H9 (cell line): ENCODE measurements at regions not wholly inside any gene's neighbourhood (a gene's known extent, or its start where the extent isn't known, plus 50 kb on each side); places are given as distances from the start of the nearest gene placed in this dataset.

Experiments used
- DNase-seq: peaks from one replicate; pipeline ENCODE4 v3.0.0-alpha.2; 2017
- H2AFZ ChIP-seq: one replicate; pipeline ENCODE4 v1.6.1; 2013; ENCODE audit warnings: mild to moderate bottlenecking, low read length, control low read depth, moderate library complexity
- H2AK5ac ChIP-seq: 2 replicates; pipeline ENCODE4 v1.6.1; 2013; ENCODE audit warnings: low read length, control low read depth, mixed read lengths; ENCODE audit not compliant: insufficient read length
- H2BK120ac ChIP-seq: one replicate; pipeline ENCODE4 v1.6.1; 2013; ENCODE audit warnings: low read depth, mild to moderate bottlenecking, low read length, control low read depth, inconsistent platforms; ENCODE audit not compliant: poor library complexity, severe bottlenecking
- H2BK12ac ChIP-seq: 2 replicates; pipeline ENCODE4 v1.6.1; 2013; ENCODE audit warnings: low read length, control low read depth, mixed read lengths, low read depth; ENCODE audit not compliant: insufficient read length
- H2BK15ac ChIP-seq: 2 replicates; pipeline ENCODE4 v1.6.1; 2013; ENCODE audit warnings: low read depth, low read length, control low read depth
- H2BK20ac ChIP-seq: one replicate; pipeline ENCODE4 v1.6.1; 2013; ENCODE audit warnings: low read depth, mild to moderate bottlenecking, low read length, control low read depth, inconsistent platforms; ENCODE audit not compliant: poor library complexity, severe bottlenecking
- H2BK5ac ChIP-seq: 2 replicates; pipeline ENCODE4 v1.6.1; 2013; ENCODE audit warnings: low read length, control low read depth, mixed read lengths; ENCODE audit not compliant: insufficient read length
- H3K14ac ChIP-seq: 2 replicates; pipeline ENCODE4 v1.6.1; 2013; ENCODE audit warnings: low read length, control low read depth; ENCODE audit not compliant: insufficient read depth
- H3K18ac ChIP-seq: 2 replicates; pipeline ENCODE4 v1.6.1; 2013; ENCODE audit warnings: low read depth, mild to moderate bottlenecking, mixed read lengths, low read length, control low read depth; ENCODE audit not compliant: insufficient read length
- H3K23ac ChIP-seq: 2 replicates; pipeline ENCODE4 v1.6.1; 2013; ENCODE audit warnings: low read length, control low read depth, mixed read lengths, low read depth; ENCODE audit not compliant: insufficient read length
- H3K23me2 ChIP-seq: 2 replicates; pipeline ENCODE4 v1.6.1; 2013; ENCODE audit warnings: low read depth, mild to moderate bottlenecking, mixed read lengths, low read length, control low read depth; ENCODE audit not compliant: insufficient read length, poor library complexity, severe bottlenecking
- H3K27ac ChIP-seq: 2 replicates; pipeline ENCODE4 v1.5.1; 2013; ENCODE audit warnings: low read length, control low read depth, mixed read lengths, low read depth; ENCODE audit not compliant: insufficient read length
- H3K27me3 ChIP-seq: 2 replicates; pipeline ENCODE4 v1.6.1; 2013; ENCODE audit warnings: low read length, control low read depth, inconsistent platforms; ENCODE audit not compliant: insufficient read depth
- H3K4ac ChIP-seq: 2 replicates; pipeline ENCODE4 v1.6.1; 2013; ENCODE audit warnings: low read depth, mild to moderate bottlenecking, control low read depth, inconsistent platforms, low read length, moderate library complexity
- H3K4me1 ChIP-seq: 2 replicates; pipeline ENCODE4 v1.6.1; 2013; ENCODE audit warnings: low read length, control low read depth, inconsistent platforms; ENCODE audit not compliant: insufficient read depth
- H3K4me2 ChIP-seq: 2 replicates; pipeline ENCODE4 v1.6.1; 2013; ENCODE audit warnings: low read length, control low read depth, mixed read lengths; ENCODE audit not compliant: insufficient read length, insufficient read depth
- H3K56ac ChIP-seq: 2 replicates; pipeline ENCODE4 v1.6.1; 2013; ENCODE audit warnings: low read depth, mild to moderate bottlenecking, mixed read lengths, low read length, control low read depth; ENCODE audit not compliant: insufficient read length
- H3K79me1 ChIP-seq: 2 replicates; pipeline ENCODE4 v1.6.1; 2013; ENCODE audit warnings: low read depth, mild to moderate bottlenecking, moderate library complexity, low read length, control low read depth, inconsistent platforms; ENCODE audit not compliant: insufficient read depth, poor library complexity, severe bottlenecking
- H3K79me2 ChIP-seq: 2 replicates; pipeline ENCODE4 v1.6.1; 2013; ENCODE audit warnings: low read length, control low read depth, inconsistent platforms; ENCODE audit not compliant: insufficient read depth
- H3K9ac ChIP-seq: 2 replicates; pipeline ENCODE4 v1.6.1; 2013; ENCODE audit warnings: low read length, control low read depth, mixed read lengths; ENCODE audit not compliant: insufficient read length; ENCODE audit errors: extremely low read depth
- H3K9me3 ChIP-seq: one replicate; pipeline ENCODE4 v1.6.1; 2013; ENCODE audit warnings: low read depth, low read length, inconsistent platforms; ENCODE audit not compliant: control insufficient read depth
- H3T11ph ChIP-seq: one replicate; pipeline ENCODE4 v1.6.1; 2013; ENCODE audit warnings: mild to moderate bottlenecking, low read length, control low read depth, inconsistent platforms
- H4K20me1 ChIP-seq: one replicate; pipeline ENCODE4 v1.6.1; 2013; ENCODE audit not compliant: control insufficient read depth, insufficient read length, insufficient read depth
- H4K5ac ChIP-seq: 2 replicates; pipeline ENCODE4 v1.6.1; 2013; ENCODE audit warnings: low read depth, mild to moderate bottlenecking, mixed read lengths, low read length, control low read depth; ENCODE audit not compliant: insufficient read length
- H4K8ac ChIP-seq: replicated peaks from 2 replicates; pipeline ENCODE4 v1.6.1; 2013; ENCODE audit warnings: low read length, control low read depth, mixed read lengths, low read depth; ENCODE audit not compliant: insufficient read length
- H4K91ac ChIP-seq: 2 replicates; pipeline ENCODE4 v1.6.1; 2013; ENCODE audit warnings: low read depth, mild to moderate bottlenecking, moderate library complexity, mixed read lengths, low read length, control low read depth; ENCODE audit not compliant: insufficient read length
- H3K27ac Mint-ChIP-seq, 3 experiments: 2 replicates in 2 of 3; 3 replicates in 1 of 3; pipeline ENCODE4 v1.8.0; 2020 to 2021; ENCODE audit warnings: mixed read lengths in 3 of 3, mild to moderate bottlenecking in 1 of 3, moderate library complexity in 1 of 3
- H3K27me3 Mint-ChIP-seq: 2 replicates; pipeline ENCODE4 v1.8.0; 2021; ENCODE audit warnings: low read depth, mild to moderate bottlenecking, moderate library complexity, mixed read lengths
- H3K36me3 Mint-ChIP-seq, 3 experiments: 2 replicates in 2 of 3; 3 replicates in 1 of 3; pipeline ENCODE4 v1.8.0; 2020 to 2021; ENCODE audit warnings: low read depth in 3 of 3, mixed read lengths in 3 of 3; ENCODE audit not compliant: insufficient read depth in 1 of 3
- H3K4me1 Mint-ChIP-seq, 2 experiments: 2 replicates each; pipeline ENCODE4 v1.8.0; 2020; ENCODE audit warnings: mixed read lengths in 2 of 2
- H3K4me3 Mint-ChIP-seq, 2 experiments: 2 replicates in 1 of 2; 3 replicates in 1 of 2; pipeline ENCODE4 v1.8.0; 2020 to 2021; ENCODE audit warnings: mild to moderate bottlenecking in 2 of 2, mixed read lengths in 2 of 2, moderate library complexity in 1 of 2
- H3K9me3 Mint-ChIP-seq, 2 experiments: 2 replicates in 1 of 2; 3 replicates in 1 of 2; pipeline ENCODE4 v1.8.0; 2020; ENCODE audit warnings: mild to moderate bottlenecking in 2 of 2, mixed read lengths in 2 of 2, moderate library complexity in 1 of 2
- CTCF ChIP-seq: fragments of 200-600 bp; sonication (generic); conservative IDR thresholded peaks from 3 replicates; pipeline ENCODE4 v1.8.0; 2021; ENCODE audit warnings: antibody characterized with exemption, mild to moderate bottlenecking
- WGBS: extraction: QIAGEN DNeasy Blood & Tissue Kit; methylation state at CpG from one replicate; pipeline ENCODE4 v1.1.7; 2013; ENCODE audit warnings: missing lambda C conversion rate, low lambda C conversion rate, mixed read lengths; ENCODE audit not compliant: insufficient read length; ENCODE audit errors: extremely low coverage; 5-methylcytosine and 5-hydroxymethylcytosine counted together

GRCh38 chr6:100317031-100317430 is 147.7 kb downstream of the SIM1 start:
- no peaks in the 10 kb centered on the region for H3K9me3 ChIP-seq
- H3K27me3 ChIP-seq = no peaks in the 10 kb centered on the region
- H3K4ac ChIP-seq = no peak overlapping the region
- no peak overlapping the region for H2BK5ac ChIP-seq
- TF ChIP-seq CTCF = no peak
- H4K5ac ChIP-seq = no peak overlapping the region
- H3K4me2 ChIP-seq = no peak overlapping the region
- H3K18ac ChIP-seq = no peak overlapping the region
- no peak overlapping the region for H3T11ph ChIP-seq
- H2BK12ac ChIP-seq = no peak overlapping the region
- no peaks in the 10 kb centered on the region for H4K20me1 ChIP-seq
- H3K27ac ChIP-seq = no peak overlapping the region
- H3K14ac ChIP-seq = no peak overlapping the region
- H3K27ac Mint-ChIP-seq = no peak overlapping the region
- H3K4me1 ChIP-seq = no peaks in the 10 kb centered on the region
- no CpG with 5 or more reads among the region's 1 CpG for WGBS
- H3K23ac ChIP-seq = no peak overlapping the region
- no peaks in the 10 kb centered on the region for H3K4me1 Mint-ChIP-seq
- H3K56ac ChIP-seq = no peak overlapping the region
- no peaks in the 10 kb centered on the region for H3K79me2 ChIP-seq
- H3K9ac ChIP-seq = no peak overlapping the region
- peaks cover 0 to 2% of the 10 kb centered on the region in 2 experiments; a peak in 2 of 5 replicates for H3K9me3 Mint-ChIP-seq
- no peaks in the 10 kb centered on the region for H3K23me2 ChIP-seq
- no peak for DNase-seq
- no peak overlapping the region for H2BK120ac ChIP-seq
- no peak overlapping the region for H2AK5ac ChIP-seq
- H4K91ac ChIP-seq = no peak overlapping the region
- H3K4me3 Mint-ChIP-seq = no peak overlapping the region
- H2BK20ac ChIP-seq = no peak overlapping the region
- no peaks in the 10 kb centered on the region for H3K79me1 ChIP-seq
- no peaks in the 10 kb centered on the region for H3K27me3 Mint-ChIP-seq
- H2AFZ ChIP-seq = no peak overlapping the region
- no peaks in the 10 kb centered on the region for H3K36me3 Mint-ChIP-seq
- no peak overlapping the region for H2BK15ac ChIP-seq
- no peak overlapping the region for H4K8ac ChIP-seq
